ENCODE measurements at regions not wholly inside any gene's neighbourhood (a gene's known extent, or its start where the extent isn't known, plus 50 kb on each side); places are given as distances from the start of the nearest gene placed in this dataset.
A peak's percentile ranks its signal among the peaks of the same experiment; 100 is the strongest.
"Not testable (repeated sequence)": the region's sequence is repeated elsewhere in the genome, so short reads cannot be mapped to it uniquely, and the experiment has no call there.

DNA sequence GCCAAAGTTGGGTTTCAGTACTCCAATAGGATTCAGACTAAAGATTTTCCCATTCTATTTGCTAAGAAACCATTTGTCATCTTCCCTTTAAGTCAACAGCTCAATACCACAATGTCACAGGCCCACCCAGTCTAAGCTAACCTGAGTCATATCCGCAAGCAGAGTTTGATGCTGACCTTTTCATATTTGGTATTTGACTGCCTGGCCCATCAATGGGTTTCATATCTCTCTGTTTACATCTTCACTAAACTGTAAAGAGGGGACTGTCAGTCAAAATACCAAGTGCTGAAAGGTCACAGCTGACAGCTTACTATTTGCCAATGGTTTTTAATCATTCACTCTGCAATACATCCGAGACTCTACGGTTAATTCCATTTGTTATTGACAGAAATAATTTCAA lies 707.5 kb upstream of the ACTRT1 start:
- DNase-seq, result no peak

DNA sequence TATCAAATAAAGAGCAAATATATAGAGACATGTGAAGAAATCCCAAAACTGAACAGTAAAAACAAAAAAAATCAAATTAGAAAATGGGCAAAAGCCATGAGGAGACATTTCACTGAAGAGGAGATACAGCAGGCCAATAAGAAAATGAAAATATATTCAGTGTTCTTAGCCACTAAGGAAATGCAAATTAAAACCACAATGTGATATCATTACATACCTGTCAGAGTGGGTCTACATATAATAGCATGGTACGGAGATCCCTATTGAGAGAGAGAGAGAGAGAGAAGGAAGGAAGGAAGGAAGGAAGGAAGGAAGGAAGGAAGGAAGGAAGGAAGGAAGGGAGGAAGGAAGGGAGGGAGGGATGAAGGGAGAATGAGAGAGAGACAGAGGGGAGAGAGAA lies 707.0 kb upstream of the ACTRT1 start:
- DNase-seq, result no peak

DNA sequence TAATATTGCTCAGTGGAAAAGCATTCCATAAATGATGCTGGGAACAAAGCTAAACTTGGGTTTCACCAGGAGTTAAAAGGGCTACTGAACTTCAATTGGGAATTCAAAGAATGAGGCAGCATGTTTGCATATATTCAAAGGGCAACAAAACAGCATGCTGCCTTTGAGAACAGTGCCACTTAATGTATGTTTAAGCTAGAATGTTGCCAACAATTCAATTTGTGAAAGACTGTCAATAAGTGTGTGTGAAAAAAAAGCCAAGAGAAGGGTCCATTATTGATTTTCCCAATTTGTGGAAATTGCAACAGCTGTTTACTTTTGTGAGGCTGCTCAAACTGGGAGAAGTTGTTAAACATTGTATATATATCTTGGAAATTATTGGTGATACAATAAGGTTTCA lies 701.9 kb upstream of the ACTRT1 start:
- DNase-seq, result peak; percentile 13

DNA sequence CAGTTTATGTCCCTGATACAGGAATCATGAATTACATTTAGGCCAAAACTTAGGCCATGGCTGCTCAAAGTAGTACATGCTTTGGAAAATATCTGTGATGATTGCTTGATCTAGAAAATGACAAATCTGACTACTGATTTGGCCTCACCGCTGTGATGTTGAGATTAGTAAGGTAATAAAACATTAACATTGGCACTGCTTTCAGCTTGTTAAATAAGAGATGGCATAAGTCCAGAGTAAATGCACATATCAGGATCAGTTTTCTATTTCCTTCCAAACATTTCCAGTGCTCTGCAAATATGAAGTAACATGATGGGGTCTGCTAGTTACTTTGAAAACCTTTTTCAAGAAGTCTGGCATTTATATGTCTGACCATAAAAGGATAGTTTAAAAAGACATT lies 687.3 kb upstream of the ACTRT1 start:
- DNase-seq, result no peak

DNA sequence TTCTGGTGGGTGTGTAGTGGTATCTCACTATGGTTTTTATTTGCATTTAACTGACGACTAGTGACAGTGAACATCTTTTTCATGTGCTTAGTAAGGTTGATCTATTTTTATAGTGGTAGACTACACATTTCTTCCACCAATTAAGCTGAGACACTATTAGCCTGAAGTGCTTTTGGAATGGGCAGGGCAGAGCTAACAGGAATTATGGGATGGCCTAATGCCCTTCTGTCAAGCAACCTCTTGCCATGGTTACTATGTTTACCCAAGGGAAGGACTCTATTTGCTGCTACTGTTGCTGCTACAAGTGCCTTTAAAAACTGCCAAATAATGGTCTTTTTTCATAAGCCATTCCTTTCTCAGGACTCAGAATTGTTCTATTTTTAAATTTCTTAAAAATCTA lies 676.7 kb upstream of the ACTRT1 start:
- peak; percentile 1 for DNase-seq

DNA sequence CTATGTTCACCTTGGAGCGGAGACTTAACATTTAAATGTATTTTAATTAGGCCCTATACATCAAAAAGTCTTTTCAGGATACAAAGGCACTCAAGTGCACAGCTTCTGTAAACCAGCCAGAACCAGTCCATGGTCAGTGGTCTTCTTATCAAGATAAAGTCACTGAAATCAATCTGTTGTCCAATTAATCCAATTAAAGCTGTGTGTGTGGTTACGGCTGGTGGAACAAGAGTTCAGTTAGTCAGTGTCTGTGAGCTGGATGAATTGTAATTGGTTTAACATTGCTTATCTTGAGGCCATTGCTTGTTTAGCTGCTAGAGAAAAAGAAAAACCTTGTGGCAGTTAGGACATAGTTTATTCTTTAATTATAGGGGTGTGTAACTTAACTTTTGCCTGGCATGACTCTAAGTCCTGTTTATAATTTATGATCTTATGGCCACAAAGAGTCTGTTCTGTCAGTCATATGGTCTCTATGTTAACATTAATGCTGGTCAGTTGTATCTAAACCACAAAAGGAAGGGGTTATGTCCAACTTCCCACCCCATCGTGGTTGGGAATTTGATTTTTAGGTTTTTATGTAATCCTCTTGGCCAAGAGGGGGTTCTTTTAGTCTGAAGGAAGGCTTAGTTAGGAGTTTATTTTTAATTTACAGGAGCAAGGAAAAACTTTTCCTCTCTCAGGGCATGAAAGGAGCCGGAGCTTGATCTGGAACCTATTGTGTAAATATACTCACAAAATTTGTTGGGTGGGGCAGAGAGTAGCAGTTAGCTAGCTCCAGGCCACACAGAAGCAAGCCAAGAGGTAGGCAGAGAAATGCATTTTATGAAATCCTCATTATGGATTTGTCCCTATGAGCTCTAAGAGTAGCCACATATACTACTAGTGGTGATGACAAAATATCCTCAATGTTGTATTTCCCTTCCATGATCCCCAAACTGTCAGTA lies 665.7 kb upstream of the ACTRT1 start:
- no peak for DNase-seq

DNA sequence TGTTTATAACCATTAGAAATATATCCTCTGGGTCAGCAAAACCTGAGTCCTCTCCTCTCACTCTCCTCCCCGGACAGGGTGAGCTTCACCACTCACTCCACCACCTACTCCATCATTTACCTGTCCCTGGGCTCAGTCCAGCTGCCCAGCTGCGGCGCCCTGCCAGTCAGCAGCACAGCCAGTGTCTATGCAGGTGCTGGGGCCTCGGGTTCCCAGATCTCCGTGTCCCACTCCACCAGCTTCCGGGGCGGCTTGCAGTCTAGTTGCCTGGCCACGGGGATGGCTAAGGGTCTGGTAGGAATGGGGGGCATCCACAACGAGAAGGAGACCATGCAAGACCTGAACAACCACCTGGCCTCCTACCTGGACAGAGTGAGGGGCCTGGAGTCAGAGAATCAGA lies 662.2 kb upstream of the ACTRT1 start:
- DNase-seq, result no peak

DNA sequence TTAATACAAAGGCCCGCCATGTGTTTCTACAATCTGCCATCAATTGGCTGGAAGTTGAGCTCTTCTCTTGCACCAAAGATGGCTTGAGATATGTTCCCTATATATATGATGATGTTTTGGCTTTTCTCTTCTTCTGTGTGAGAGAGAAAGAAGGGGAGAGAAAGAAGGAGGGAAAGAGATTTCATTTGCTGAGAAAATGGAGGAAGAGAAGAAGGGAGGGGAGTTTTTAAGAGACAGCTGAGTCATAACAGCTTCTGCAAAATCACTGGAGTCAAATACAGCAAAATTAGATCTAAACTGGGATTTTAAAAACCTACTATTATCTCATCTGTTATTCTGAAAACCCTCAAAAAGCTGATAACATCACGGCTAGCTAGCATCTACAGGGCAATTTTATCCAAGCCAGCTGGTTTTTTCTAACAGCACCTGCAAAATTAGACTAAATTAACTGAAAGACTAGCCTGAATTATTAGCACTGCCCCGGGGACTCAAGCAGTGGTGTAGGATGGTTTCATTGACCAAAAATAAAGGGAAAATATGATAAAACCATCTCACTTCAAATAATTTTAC lies 647.6 kb upstream of the ACTRT1 start:
- no peak for DNase-seq

DNA sequence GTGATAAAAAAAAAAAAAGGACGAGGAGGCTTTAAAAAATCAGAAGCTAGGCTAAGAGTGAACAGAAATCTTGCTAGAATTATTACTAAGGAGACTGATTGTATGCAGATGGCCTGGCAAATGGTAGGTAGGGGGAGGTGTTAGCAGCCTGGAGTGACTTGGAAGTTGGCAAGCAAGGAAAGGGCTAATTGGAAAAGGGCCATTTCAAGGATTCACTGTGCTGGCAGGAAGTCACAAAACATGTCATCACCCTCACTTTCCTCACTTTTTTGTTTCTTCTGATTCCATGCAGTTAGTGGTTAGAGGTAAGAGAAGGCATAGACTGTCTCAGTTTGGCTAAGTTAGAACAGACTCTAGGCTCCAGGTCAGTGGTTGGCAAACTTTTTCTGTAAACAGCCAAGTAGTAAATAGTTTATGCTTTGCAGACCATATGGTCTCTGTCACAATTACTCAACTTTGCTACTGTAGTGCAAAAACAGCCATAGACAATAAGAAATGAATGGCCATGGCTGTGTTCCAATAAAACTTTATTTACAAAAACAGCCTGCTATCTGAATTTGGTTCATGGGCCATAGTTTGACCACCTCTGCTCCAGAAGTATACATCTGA lies 646.5 kb upstream of the ACTRT1 start:
- peak; percentile 0 for DNase-seq

DNA sequence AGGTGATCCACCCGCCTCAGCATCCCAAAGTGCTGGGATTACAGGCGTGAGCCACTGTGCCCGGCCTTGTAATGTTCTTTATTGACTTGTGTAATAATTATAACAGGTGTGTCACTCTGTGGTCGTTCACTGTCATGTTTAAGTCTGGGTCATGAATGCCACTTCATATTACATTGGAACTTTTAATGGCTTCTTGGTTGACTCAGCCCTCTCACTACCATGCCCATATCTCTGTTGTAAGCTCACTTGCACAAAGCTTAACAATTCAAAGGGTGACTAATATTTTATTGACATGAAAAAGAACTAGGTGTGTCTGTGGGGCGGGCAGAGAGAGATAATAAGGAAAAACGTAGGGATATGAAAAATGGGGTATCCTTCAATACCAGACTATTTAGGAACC lies 639.7 kb upstream of the ACTRT1 start:
- DNase-seq, result no peak

DNA sequence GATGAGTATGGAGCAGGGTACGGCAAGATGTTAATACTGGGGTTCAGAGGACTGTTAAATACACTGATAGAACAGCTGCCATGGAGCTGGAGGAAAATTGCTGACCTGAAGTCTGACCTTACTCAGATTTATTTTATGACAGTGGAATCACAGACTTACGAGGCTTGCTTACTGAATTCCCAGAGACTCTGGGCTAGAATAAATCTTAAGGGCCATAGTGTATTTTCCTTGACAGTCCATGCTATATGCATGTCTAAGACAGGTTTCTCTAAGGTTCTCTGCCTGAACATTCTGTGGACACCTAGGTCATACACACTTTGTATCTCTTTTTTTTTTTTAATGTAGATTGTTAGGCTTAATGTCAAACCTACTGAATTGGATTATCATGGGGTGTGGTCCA lies 633.2 kb upstream of the ACTRT1 start:
- no peak for DNase-seq

DNA sequence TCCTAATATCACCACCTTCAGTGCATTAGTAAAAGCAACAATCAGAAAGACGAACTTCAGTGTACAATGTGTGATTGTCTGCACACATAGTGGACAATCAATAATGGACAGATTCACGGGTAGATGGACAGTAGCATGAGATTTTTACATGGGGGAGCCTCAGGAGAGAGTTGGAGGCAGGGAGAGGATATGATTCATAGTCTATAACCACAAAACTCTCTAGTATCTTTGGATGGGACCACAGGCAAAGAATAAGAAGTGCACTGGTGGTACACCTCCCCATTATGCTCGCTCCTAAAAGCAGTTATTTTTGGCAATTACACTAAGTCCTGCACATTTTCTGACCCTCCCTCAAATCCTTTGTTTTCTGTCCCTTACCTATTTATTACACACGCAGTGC lies 624.4 kb upstream of the ACTRT1 start:
- DNase-seq, result no peak

DNA sequence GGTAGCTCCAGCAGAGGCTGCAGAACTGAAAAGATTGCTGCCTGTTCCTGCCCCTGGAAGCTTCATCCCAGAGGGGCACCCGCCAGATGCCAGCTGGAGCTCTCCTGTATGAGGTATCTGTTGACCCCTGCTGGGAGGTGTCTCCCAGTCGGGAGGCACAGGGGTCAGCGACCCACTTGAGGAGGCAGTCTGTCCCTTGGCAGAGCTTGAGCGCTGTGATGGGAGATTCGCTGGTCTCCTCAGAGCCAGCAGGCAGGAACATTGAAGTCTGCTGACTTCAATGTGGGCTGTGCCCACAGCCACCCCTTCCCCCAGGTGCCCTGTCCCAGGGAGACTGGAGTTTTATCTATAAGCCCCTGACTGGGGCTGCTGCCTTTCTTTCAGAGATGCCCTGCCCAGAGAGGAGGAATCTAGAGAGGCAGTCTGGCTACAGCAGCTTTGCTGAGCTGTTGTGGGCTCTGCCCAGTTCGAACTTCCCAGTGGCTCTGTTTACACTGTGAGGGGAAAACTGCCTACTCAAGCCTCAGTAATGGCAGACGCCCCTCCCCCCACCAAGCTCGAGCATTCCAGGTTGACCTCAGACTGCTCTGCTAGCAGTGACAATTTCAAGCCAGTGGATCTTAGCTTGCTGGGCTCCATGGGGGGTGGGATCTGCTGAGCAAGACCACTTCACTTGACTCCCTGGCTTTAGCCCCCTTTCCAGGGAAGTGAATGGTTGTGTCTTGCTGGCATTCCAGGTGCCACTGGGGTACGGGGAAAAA lies 622.3 kb upstream of the ACTRT1 start:
- DNase-seq, result not testable (repeated sequence)

DNA sequence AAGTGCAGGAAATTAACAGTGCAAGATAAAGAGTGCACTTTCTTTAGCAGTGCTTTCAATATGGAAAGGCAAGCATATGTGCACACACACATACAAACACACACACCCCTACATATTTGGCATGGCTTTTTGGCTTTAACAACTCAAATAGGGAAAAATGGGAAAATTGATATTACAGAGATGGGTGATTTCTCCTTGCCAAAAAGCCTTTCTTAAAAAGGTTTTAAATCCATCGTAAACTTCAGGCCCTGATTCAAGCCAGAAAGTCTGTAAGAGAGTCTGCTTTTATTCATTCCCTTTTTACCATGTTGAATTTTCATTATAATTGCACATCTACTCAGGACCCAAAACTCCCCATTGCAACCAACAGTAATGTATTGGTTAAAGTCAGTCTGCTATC lies 612.0 kb upstream of the ACTRT1 start:
- no peak for DNase-seq

DNA sequence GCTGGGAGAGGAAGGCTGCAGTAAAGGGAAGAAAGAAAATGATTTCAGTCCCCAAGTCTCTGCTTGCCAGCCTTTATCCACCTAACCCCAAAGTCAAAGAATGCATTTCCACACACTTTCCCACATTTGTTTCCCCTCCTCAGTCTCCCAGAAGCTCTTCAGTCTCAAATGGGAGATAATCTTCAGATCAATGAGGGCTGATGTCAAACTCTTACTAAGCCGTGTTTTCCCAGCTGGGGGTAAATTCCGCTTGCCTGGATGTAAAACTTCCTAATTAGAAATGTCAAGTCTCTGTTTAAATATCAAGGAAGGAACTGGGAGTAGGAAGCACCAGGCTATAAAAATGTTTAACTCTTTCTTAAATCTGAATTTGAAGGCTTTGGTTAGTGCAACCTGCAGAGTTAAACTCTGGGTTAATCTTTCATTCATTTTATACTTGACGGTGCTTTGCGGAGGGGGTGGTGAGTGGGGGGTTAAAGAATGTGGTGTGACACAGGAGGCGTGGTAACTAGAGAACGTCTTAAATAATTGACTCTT lies 601.4 kb upstream of the ACTRT1 start:
- DNase-seq, result no peak

DNA sequence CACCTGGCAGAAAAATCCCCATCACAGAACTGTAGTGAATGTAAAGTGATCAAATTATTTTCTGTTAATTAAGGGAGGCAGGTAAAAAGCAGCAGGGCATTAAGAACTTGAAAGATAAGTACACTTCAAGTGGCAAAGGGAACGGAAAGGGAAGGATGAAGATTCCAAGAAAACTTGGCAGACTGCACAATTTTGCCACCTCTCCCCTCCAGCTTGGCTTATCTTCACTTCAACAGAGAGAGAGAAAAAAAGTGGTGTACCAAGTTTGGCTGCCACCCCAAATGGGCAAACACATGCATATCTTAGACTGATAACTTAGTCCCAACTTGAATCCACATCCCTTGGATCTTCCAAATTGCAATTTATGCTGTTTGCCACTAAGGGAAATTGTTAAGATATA lies 598.1 kb upstream of the ACTRT1 start:
- DNase-seq, result no peak

DNA sequence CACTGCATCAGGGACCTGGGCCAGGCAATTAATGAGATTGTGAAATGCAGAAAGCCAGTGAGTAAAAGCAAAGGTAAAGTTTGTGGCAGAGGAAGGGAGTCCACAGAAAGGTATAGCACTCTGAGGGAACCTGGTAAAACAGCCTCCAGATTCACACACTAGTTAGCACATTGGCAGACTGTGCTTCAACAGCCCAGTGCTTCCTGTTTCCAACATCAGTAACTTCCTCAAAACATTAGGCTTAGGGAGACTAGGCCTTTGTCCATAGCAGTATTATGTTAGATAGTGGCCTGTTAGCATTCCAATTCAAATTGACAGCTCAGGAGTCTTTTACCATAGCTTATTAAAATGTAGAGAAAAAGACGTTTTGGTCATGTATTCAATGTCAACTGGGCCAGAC lies 582.6 kb upstream of the ACTRT1 start:
- DNase-seq, result no peak

DNA sequence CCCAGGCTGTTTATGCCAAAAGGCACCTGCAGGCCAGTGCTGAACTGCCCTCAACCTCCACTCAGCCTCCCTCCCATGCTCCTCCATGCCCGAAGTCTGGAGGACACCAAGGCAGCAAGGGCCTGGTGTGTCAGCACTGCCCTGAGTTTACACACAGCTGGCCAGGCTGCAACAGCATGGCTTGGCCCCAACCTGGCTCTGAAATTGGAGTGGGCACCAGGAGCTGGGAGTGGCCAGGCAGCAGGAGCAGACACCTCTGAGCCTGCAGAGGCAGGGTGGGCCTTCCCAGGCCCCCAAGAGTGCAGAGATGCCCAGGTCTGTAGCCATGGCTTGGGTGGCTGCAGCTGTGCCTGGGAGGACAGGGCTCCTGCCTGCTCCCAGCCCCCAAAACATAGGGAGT lies 571.2 kb upstream of the ACTRT1 start:
- no peak for DNase-seq

DNA sequence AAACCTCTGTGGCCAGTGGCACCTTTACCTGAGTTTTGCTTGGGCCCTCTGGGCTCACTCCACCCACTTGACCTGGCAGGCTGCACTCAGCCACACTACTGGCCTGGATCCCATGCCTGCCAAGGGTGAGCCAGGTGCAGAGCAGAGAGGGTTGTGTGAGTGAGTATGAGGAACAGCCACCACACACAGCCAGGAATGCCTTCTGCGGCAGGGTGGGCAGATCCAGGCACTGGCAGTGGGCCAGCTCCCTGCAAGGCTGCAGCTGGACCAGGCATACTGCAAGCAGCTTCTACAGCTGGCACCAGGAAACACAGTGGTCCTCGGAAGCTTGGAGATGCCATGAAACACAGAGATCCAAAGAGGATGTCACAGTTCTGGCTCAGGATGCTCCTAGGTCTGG lies 570.1 kb upstream of the ACTRT1 start:
- no peak for DNase-seq

DNA sequence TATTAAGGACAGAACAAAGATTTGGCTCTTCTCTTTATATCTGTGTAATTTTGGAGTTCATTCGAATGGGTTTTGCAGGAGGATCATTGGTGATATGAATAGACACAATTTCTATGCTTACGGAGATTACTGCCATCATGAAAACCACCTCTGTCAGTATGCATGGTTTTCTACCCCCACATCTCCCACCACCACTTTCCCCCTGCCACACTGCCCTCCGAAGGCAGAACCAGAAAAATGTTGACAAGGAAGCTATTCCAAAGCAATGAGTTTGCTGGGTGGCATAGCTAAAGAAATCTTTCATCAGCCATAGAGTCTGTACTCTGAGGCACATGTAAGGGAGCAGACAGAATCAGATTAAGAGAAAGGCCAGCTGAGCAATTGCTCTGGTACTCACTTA lies 567.3 kb upstream of the ACTRT1 start:
- no peak for DNase-seq

DNA sequence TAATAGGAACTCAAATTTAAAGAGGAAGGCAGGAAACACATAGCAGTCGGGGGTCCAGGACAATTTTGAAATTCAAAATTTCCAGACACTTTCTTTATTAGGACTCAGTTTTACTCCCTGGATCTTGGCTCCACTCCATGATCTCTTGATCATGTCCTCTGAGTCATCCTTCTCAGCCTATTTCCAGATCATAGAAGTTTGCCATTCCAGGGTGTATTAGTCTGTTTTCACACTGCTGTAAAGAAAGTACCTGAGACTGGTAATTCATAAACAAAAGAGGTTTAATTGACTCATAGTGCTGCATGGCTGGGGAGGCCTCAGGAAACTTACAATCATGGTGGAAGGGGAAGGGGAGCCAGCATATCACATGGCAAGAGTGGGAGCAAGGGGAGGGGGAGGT lies 564.7 kb upstream of the ACTRT1 start:
- no peak for DNase-seq

DNA sequence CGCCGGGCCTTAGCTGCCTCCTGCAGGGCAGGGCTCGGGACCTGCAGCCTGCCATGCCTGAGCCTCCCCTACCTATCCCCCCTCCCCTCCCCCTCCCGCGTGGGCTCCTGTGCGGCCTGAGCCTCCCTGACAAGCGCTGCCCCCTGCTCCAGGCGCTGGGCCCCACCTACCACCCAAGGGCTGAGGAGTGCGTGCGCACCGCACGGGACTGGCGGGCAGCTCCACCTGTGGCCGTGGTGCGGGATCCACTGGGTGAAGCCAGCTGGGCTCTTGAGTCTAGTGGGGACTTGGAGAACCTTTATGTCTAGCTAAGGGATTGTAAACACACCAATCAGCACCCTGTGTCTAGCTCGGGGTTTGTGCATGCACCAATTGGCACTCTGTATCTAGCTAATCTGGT lies 554.6 kb upstream of the ACTRT1 start:
- not testable (repeated sequence) for DNase-seq

DNA sequence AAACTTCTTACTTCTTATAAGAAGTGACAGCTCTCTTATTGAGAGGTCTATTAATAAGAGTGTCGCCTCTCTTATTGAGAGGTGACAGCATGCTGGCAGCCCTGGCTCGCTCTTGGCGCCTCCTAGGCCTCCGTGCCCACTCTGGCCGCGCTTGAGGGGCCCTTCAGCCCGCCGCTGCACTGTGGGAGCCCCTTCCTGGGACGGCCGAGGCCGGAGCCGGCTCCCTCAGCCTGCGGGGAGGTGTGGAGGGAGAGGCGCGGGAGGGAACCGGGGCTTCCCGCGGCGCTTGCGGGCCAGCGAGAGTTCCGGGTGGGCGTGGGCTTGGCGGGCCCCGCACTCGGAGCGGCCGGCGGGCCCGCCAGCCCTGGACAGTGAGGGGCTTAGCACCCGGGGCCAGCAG lies 554.2 kb upstream of the ACTRT1 start:
- not testable (repeated sequence) for DNase-seq
